ENCODE measurements at regions not wholly inside any gene's neighbourhood (a gene's known extent, or its start where the extent isn't known, plus 50 kb on each side); places are given as distances from the start of the nearest gene placed in this dataset.

GRCh38 chr21:25304611-25305010 lies 302.7 kb downstream of the MRPL39 start:
- DNase-seq (ENCODE audit: low read depth) (no peak), FAIRE-seq (no peak)
- Mint-ChIP-seq H3K27me3 (ENCODE audit: low read depth, unreplicated experiment) (no peaks in the 10 kb centered on the region), H3K4me3 (ENCODE audit: unreplicated experiment) (no peak overlapping the region), H3K4me1 (ENCODE audit: low read depth, unreplicated experiment) (no peaks in the 10 kb centered on the region), H3K27ac (ENCODE audit: unreplicated experiment) (no peak overlapping the region), H3K9me3 (ENCODE audit: unreplicated experiment) (peaks cover 3% of the 10 kb centered on the region), H3K36me3 (ENCODE audit: low read depth, unreplicated experiment) (no peaks in the 10 kb centered on the region)
- TF ChIP-seq CTCF (IDR thresholded peaks at IDR 0.05; ENCODE audit: insufficient read depth, low read depth, low read length) (no peak), EZH2 (IDR thresholded peaks at IDR 0.05; ENCODE audit: insufficient read depth, low read length) (no peak)
- Histone ChIP-seq H3K4me2 (ENCODE audit: low read length) (no peak overlapping the region), H2AFZ (ENCODE audit: low read depth, low read length) (no peak overlapping the region), H3K4me3 (ENCODE audit: insufficient read depth, low read depth, low read length) (no peak overlapping the region), H3K36me3 (ENCODE audit: insufficient read depth, low read length) (no peaks in the 10 kb centered on the region), H3K27ac (ENCODE audit: low read depth, low read length) (no peak overlapping the region), H3K79me2 (ENCODE audit: insufficient read depth, low read length) (no peaks in the 10 kb centered on the region), H3K4me1 (ENCODE audit: insufficient read depth, low read length) (no peaks in the 10 kb centered on the region), H4K20me1 (ENCODE audit: insufficient read depth, low read length) (no peaks in the 10 kb centered on the region), H3K27me3 (ENCODE audit: insufficient read depth, low read length) (no peaks in the 10 kb centered on the region), H3K9ac (ENCODE audit: low read length) (no peak overlapping the region), H3K9me3 (ENCODE audit: insufficient read depth, low read depth, low read length) (no peaks in the 10 kb centered on the region)

- Histone ChIP-seq H4K20me1 (ENCODE audit: insufficient read depth, low read length) (no peaks in the 10 kb centered on the region), H3K27me3 (ENCODE audit: insufficient read depth, low read length) (no peaks in the 10 kb centered on the region), H3K79me2 (ENCODE audit: insufficient read depth, low read length) (no peaks in the 10 kb centered on the region), H2AFZ (ENCODE audit: low read depth, low read length) (no peak overlapping the region), H3K4me1 (ENCODE audit: insufficient read depth, low read length) (no peaks in the 10 kb centered on the region), H3K4me3 (ENCODE audit: insufficient read depth, low read depth, low read length) (no peak overlapping the region), H3K9me3 (ENCODE audit: insufficient read depth, low read depth, low read length) (no peaks in the 10 kb centered on the region), H3K9ac (ENCODE audit: low read length) (no peak overlapping the region), H3K27ac (ENCODE audit: low read depth, low read length) (no peak overlapping the region), H3K36me3 (ENCODE audit: insufficient read depth, low read length) (no peaks in the 10 kb centered on the region), H3K4me2 (ENCODE audit: low read length) (no peak overlapping the region)
- H3K36me3 Mint-ChIP-seq (ENCODE audit: low read depth, unreplicated experiment) = no peaks in the 10 kb centered on the region
- no peaks in the 10 kb centered on the region for H3K27me3 Mint-ChIP-seq (ENCODE audit: low read depth, unreplicated experiment)
- no peak overlapping the region for H3K27ac Mint-ChIP-seq (ENCODE audit: unreplicated experiment)
- H3K4me3 Mint-ChIP-seq (ENCODE audit: unreplicated experiment) = no peak overlapping the region
- no peak for TF ChIP-seq EZH2 (IDR thresholded peaks at IDR 0.05; ENCODE audit: insufficient read depth, low read length)
- no peak for TF ChIP-seq CTCF (IDR thresholded peaks at IDR 0.05; ENCODE audit: insufficient read depth, low read depth, low read length)
- H3K9me3 Mint-ChIP-seq (ENCODE audit: unreplicated experiment) = no peaks in the 10 kb centered on the region
- peaks cover 1% of the 10 kb centered on the region for H3K4me1 Mint-ChIP-seq (ENCODE audit: low read depth, unreplicated experiment)
- no peak for DNase-seq (ENCODE audit: low read depth)
- FAIRE-seq = no peak
Observed at GRCh38 chr21:25300632-25301031, 306.6 kb downstream of the MRPL39 start.

GRCh38 chr21:25298512-25299491 lies 308.5 kb downstream of the MRPL39 start:
- DNase-seq (ENCODE audit: low read depth) (peak; percentile 26), FAIRE-seq (no peak)
- TF ChIP-seq CTCF (IDR thresholded peaks at IDR 0.05; ENCODE audit: insufficient read depth, low read depth, low read length) (no peak), EZH2 (IDR thresholded peaks at IDR 0.05; ENCODE audit: insufficient read depth, low read length) (no peak)
- Mint-ChIP-seq H3K27ac (ENCODE audit: unreplicated experiment) (no peak overlapping the region), H3K36me3 (ENCODE audit: low read depth, unreplicated experiment) (no peaks in the 10 kb centered on the region), H3K9me3 (ENCODE audit: unreplicated experiment) (no peaks in the 10 kb centered on the region), H3K4me3 (ENCODE audit: unreplicated experiment) (no peak overlapping the region), H3K4me1 (ENCODE audit: low read depth, unreplicated experiment) (peaks cover 1% of the 10 kb centered on the region), H3K27me3 (ENCODE audit: low read depth, unreplicated experiment) (no peaks in the 10 kb centered on the region)
- H3K4me3 ChIP-seq (ENCODE audit: insufficient read depth, low read depth, low read length) = no peak overlapping the region
- no peaks in the 10 kb centered on the region for H3K27me3 ChIP-seq (ENCODE audit: insufficient read depth, low read length)
- no peak overlapping the region for H3K9ac ChIP-seq (ENCODE audit: low read length)
- H3K4me1 ChIP-seq (ENCODE audit: insufficient read depth, low read length) = no peaks in the 10 kb centered on the region
- H3K79me2 ChIP-seq (ENCODE audit: insufficient read depth, low read length) = no peaks in the 10 kb centered on the region
- no peak overlapping the region for H2AFZ ChIP-seq (ENCODE audit: low read depth, low read length)
- no peak overlapping the region for H3K4me2 ChIP-seq (ENCODE audit: low read length)
- no peaks in the 10 kb centered on the region for H3K9me3 ChIP-seq (ENCODE audit: insufficient read depth, low read depth, low read length)
- no peaks in the 10 kb centered on the region for H4K20me1 ChIP-seq (ENCODE audit: insufficient read depth, low read length)
- no peaks in the 10 kb centered on the region for H3K36me3 ChIP-seq (ENCODE audit: insufficient read depth, low read length)
- H3K27ac ChIP-seq (ENCODE audit: low read depth, low read length) = no peak overlapping the region

Data from astrocyte (in vitro differentiated cells and primary cell).